ENCODE measurements at regions not wholly inside any gene's neighbourhood (a gene's known extent, or its start where the extent isn't known, plus 50 kb on each side); places are given as distances from the start of the nearest gene placed in this dataset.

- TF ChIP-seq SP1 (IDR thresholded peaks at IDR 0.05; ENCODE audit: low read depth, low read length) (no peak), NFIC (IDR thresholded peaks at IDR 0.05; ENCODE audit: low read depth, low read length) (no peak), SUZ12 (IDR thresholded peaks at IDR 0.05; ENCODE audit: unreplicated experiment) (no peak), BRCA1 (IDR thresholded peaks at IDR 0.05; ENCODE audit: low read depth, low read length) (no peak), STAT1 (conservative IDR thresholded peaks at IDR 0.05) (no peak), RAD51 (IDR thresholded peaks at IDR 0.05) (no peak), EED (IDR thresholded peaks at IDR 0.05; ENCODE audit: low read depth) (no peak)
- TF ChIP-seq, protein P1, sequence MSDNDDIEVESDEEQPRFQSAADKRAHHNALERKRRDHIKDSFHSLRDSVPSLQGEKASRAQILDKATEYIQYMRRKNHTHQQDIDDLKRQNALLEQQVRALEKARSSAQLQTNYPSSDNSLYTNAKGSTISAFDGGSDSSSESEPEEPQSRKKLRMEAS (IDR thresholded peaks at IDR 0.05; ENCODE audit: low read depth, low read length): no peak
Measured at GRCh38 chr11:97979741-97980140, 1041.0 kb upstream of the CNTN5 start (continued).

DNA sequence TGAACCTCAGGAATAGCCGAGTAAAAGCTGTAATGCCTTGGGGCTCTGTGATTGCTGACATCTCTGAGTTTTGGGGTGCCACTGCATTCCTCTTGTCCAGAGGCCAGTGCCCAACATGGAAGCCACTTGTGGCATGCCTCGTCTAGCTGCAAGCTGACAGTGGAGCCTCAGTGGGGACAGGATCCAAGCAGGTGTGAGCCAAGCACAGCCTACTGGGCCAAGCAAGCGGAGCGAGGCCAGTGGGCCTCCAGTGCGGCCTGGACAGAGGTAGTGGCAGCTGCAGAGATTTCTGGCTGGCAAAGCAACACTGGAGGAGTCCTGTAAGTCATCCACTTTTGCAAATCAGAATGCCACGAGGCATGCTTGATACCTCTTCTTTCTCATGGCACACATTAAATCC is 1038.2 kb upstream of the CNTN5 start:
- no peaks in the 10 kb centered on the region for H3K4me1 ChIP-seq (ENCODE audit: control insufficient read depth, insufficient read depth, low read length)
- intact Hi-C loops (cut with micrococcal nuclease; ENCODE audit: unreplicated experiment): no loop called here
- SMC1A ChIA-PET (ENCODE audit: uncharacterized antibody, unreplicated experiment): no interaction called here
- no peak for FAIRE-seq
- no peak overlapping the region for H3K9ac ChIP-seq (ENCODE audit: control insufficient read depth, insufficient read depth, low read length)
- H3K9me3 ChIP-seq (replicated peaks; ENCODE audit: control insufficient read depth, insufficient read depth, low read length): no peaks in the 10 kb centered on the region
- H3K27me3 ChIP-seq (replicated peaks in 1 of 2; ENCODE audit: control insufficient read depth in 2 of 2, insufficient read depth in 2 of 2, low read length in 1 of 2): no peaks in the 10 kb centered on the region
- H3K4me3 ChIP-seq: no peak overlapping the region
- no peak overlapping the region for H2AFZ ChIP-seq (ENCODE audit: control insufficient read depth, low read depth, low read length)
- no peak overlapping the region for H3K4me2 ChIP-seq (ENCODE audit: control insufficient read depth, insufficient read depth)
- no peak for DNase-seq (ENCODE audit: low read depth, low spot score)
- RAD21 ChIA-PET (ENCODE audit: unreplicated experiment): no interaction called here
- ATAC-seq: no peak
- no TSS peak for BruUV-seq (replicated peaks)
- CTCF ChIA-PET: no interaction called here
- H3K27ac ChIP-seq (ENCODE audit: control insufficient read depth, insufficient read depth): no peak overlapping the region
- H4K20me1 ChIP-seq (ENCODE audit: control insufficient read depth, insufficient read depth): no peaks in the 10 kb centered on the region
- POLR2A ChIA-PET: no interaction called here
- H3K79me2 ChIP-seq (ENCODE audit: control insufficient read depth, insufficient read depth, low read length): no peaks in the 10 kb centered on the region
- in situ Hi-C loops (cut with MboI): no loop called here
- H3K36me3 ChIP-seq (ENCODE audit: control insufficient read depth in 2 of 2, insufficient read depth in 2 of 2, low read length in 1 of 2): no peaks in the 10 kb centered on the region
- 21% methylated on average over 6 of the region's 6 CpGs for WGBS (ENCODE audit: insufficient coverage, insufficient replicate concordance, low lambda C conversion rate, missing lambda C conversion rate)
- TF ChIP-seq ZSCAN29 (IDR thresholded peaks at IDR 0.05) (no peak), PML (IDR thresholded peaks at IDR 0.05; ENCODE audit: low read length) (no peak), RAD21 (IDR thresholded peaks at IDR 0.05; ENCODE audit: insufficient read depth, low read depth, low read length) (no peak), CEBPZ (IDR thresholded peaks at IDR 0.05; ENCODE audit: low read depth, low read length) (no peak), PAX5 (IDR thresholded peaks at IDR 0.05; ENCODE audit: borderline replicate concordance, low read depth, low read length) (no peak), ZZZ3 (IDR thresholded peaks at IDR 0.05; ENCODE audit: control insufficient read depth, insufficient read length, low read depth) (no peak), IRF4 (IDR thresholded peaks at IDR 0.05; ENCODE audit: low read depth, low read length) (no peak), RELA (IDR thresholded peaks at IDR 0.05; ENCODE audit: borderline replicate concordance, partially characterized antibody) (no peak)
- TF ChIP-seq, protein P2, sequence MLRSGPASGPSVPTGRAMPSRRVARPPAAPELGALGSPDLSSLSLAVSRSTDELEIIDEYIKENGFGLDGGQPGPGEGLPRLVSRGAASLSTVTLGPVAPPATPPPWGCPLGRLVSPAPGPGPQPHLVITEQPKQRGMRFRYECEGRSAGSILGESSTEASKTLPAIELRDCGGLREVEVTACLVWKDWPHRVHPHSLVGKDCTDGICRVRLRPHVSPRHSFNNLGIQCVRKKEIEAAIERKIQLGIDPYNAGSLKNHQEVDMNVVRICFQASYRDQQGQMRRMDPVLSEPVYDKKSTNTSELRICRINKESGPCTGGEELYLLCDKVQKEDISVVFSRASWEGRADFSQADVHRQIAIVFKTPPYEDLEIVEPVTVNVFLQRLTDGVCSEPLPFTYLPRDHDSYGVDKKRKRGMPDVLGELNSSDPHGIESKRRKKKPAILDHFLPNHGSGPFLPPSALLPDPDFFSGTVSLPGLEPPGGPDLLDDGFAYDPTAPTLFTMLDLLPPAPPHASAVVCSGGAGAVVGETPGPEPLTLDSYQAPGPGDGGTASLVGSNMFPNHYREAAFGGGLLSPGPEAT (IDR thresholded peaks at IDR 0.05; ENCODE audit: low read depth): no peak
- TF ChIP-seq, protein P3, sequence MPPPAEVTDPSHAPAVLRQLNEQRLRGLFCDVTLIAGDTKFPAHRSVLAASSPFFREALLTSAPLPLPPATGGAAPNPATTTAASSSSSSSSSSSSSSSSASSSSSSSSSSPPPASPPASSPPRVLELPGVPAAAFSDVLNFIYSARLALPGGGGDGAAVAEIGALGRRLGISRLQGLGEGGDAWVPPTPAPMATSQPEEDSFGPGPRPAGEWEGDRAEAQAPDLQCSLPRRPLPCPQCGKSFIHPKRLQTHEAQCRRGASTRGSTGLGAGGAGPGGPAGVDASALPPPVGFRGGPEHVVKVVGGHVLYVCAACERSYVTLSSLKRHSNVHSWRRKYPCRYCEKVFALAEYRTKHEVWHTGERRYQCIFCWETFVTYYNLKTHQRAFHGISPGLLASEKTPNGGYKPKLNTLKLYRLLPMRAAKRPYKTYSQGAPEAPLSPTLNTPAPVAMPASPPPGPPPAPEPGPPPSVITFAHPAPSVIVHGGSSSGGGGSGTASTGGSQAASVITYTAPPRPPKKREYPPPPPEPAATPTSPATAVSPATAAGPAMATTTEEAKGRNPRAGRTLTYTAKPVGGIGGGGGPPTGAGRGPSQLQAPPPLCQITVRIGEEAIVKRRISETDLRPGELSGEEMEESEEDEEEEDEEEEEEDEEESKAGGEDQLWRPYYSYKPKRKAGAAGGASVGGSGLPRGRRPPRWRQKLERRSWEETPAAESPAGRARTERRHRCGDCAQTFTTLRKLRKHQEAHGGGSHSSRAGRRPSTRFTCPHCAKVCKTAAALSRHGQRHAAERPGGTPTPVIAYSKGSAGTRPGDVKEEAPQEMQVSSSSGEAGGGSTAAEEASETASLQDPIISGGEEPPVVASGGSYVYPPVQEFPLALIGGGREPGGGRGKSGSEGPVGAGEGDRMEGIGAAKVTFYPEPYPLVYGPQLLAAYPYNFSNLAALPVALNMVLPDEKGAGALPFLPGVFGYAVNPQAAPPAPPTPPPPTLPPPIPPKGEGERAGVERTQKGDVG (CRISPR knock-in tag; IDR thresholded peaks at IDR 0.05): no peak

Data from GM12878 (cell line).